ENCODE measurements at regions not wholly inside any gene's neighbourhood (a gene's known extent, or its start where the extent isn't known, plus 50 kb on each side); places are given as distances from the start of the nearest gene placed in this dataset.

DNA sequence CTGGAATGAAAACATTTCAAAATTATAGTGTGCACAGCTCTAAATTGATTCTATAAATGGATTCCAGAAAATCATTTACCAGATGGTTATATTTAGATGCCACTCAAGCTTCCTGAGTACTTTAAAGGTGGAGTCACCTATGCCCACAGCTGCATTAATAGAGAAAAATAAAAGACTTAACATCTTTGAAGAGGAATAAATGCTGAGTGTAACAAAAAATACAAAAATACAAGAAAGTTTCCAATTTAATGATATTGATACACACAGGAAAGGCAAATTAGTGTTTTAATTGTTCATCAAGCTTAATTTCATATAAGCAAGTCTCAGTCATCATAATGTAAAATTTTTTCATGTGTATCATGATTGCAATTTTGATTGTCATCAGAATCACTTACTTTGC lies 89.5 kb upstream of the MANEA start:
- TF ChIP-seq POLR2AphosphoS5 (IDR thresholded peaks at IDR 0.05; ENCODE audit: low read depth, low read length) (no peak), SIN3A (IDR thresholded peaks at IDR 0.05; ENCODE audit: borderline replicate concordance, insufficient read depth, low read length) (no peak), TAF1 (IDR thresholded peaks at IDR 0.05; ENCODE audit: borderline replicate concordance, insufficient read depth, low read length) (no peak)
- TF ChIP-seq, protein P1, sequence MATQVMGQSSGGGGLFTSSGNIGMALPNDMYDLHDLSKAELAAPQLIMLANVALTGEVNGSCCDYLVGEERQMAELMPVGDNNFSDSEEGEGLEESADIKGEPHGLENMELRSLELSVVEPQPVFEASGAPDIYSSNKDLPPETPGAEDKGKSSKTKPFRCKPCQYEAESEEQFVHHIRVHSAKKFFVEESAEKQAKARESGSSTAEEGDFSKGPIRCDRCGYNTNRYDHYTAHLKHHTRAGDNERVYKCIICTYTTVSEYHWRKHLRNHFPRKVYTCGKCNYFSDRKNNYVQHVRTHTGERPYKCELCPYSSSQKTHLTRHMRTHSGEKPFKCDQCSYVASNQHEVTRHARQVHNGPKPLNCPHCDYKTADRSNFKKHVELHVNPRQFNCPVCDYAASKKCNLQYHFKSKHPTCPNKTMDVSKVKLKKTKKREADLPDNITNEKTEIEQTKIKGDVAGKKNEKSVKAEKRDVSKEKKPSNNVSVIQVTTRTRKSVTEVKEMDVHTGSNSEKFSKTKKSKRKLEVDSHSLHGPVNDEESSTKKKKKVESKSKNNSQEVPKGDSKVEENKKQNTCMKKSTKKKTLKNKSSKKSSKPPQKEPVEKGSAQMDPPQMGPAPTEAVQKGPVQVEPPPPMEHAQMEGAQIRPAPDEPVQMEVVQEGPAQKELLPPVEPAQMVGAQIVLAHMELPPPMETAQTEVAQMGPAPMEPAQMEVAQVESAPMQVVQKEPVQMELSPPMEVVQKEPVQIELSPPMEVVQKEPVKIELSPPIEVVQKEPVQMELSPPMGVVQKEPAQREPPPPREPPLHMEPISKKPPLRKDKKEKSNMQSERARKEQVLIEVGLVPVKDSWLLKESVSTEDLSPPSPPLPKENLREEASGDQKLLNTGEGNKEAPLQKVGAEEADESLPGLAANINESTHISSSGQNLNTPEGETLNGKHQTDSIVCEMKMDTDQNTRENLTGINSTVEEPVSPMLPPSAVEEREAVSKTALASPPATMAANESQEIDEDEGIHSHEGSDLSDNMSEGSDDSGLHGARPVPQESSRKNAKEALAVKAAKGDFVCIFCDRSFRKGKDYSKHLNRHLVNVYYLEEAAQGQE (IDR thresholded peaks at IDR 0.05; ENCODE audit: insufficient read depth in 1 of 2, low read depth in 2 of 2, low read length in 2 of 2): no peak
